KMS-11 (cell line): ENCODE measurements at regions not wholly inside any gene's neighbourhood (a gene's known extent, or its start where the extent isn't known, plus 50 kb on each side); places are given as distances from the start of the nearest gene placed in this dataset.
A peak's percentile ranks its signal among the peaks of the same experiment; 100 is the strongest.

ENCODE experiments used
- H2AFZ ChIP-seq: fragments of 200-600 bp; sonication (generic); 2 replicates; pipeline ENCODE4 v1.6.1; 2016; ENCODE audit warnings: antibody characterized with exemption, mixed run types, low read depth
- H3K27ac ChIP-seq: fragments of 200-600 bp; sonication (generic); 2 replicates; pipeline ENCODE4 v1.6.1; 2016; ENCODE audit warnings: mild to moderate bottlenecking, mixed run types
- H3K27me3 ChIP-seq: fragments of 200-600 bp; sonication (generic); 2 replicates; pipeline ENCODE4 v1.6.1; 2017; ENCODE audit warnings: mild to moderate bottlenecking, low read depth, mixed run types, moderate library complexity; ENCODE audit not compliant: insufficient read depth
- H3K36me3 ChIP-seq: fragments of 200-600 bp; sonication (generic); 2 replicates; pipeline ENCODE4 v1.6.1; 2017; ENCODE audit warnings: mild to moderate bottlenecking, mixed run types; ENCODE audit not compliant: insufficient read depth
- H3K4me1 ChIP-seq: fragments of 200-600 bp; sonication (generic); 2 replicates; pipeline ENCODE4 v1.6.1; 2016; ENCODE audit warnings: mild to moderate bottlenecking, low read depth, mixed run types; ENCODE audit not compliant: poor library complexity, severe bottlenecking
- H3K4me2 ChIP-seq: fragments of 200-600 bp; sonication (generic); 2 replicates; pipeline ENCODE4 v1.7.0; 2016; ENCODE audit warnings: mild to moderate bottlenecking, mixed run types
- H3K4me3 ChIP-seq: fragments of 200-600 bp; sonication (generic); IDR thresholded peaks from 2 replicates; pipeline ENCODE4 v1.6.1; 2017; ENCODE audit warnings: low read depth, low read length, mixed read lengths; ENCODE audit not compliant: insufficient read depth
- H3K79me2 ChIP-seq: fragments of 200-600 bp; sonication (generic); 2 replicates; pipeline ENCODE4 v1.6.1; 2016; ENCODE audit warnings: low read depth, mixed run types; ENCODE audit not compliant: insufficient read depth
- H3K9ac ChIP-seq: fragments of 200-600 bp; sonication (generic); 2 replicates; pipeline ENCODE4 v1.6.1; 2016; ENCODE audit warnings: mild to moderate bottlenecking, mixed run types
- H4K20me1 ChIP-seq: fragments of 200-600 bp; sonication (generic); 2 replicates; pipeline ENCODE4 v1.6.1; 2016; ENCODE audit warnings: mild to moderate bottlenecking, mixed run types; ENCODE audit not compliant: insufficient read depth
- TF ChIP-seq, protein P1 (sequence below): fragments of 200-600 bp; sonication (generic); conservative IDR thresholded peaks from 2 replicates; pipeline ENCODE4 v1.6.1; 2017; ENCODE audit warnings: low read depth, mild to moderate bottlenecking, antibody characterized with exemption, low read length, moderate library complexity, mixed read lengths

DNA sequence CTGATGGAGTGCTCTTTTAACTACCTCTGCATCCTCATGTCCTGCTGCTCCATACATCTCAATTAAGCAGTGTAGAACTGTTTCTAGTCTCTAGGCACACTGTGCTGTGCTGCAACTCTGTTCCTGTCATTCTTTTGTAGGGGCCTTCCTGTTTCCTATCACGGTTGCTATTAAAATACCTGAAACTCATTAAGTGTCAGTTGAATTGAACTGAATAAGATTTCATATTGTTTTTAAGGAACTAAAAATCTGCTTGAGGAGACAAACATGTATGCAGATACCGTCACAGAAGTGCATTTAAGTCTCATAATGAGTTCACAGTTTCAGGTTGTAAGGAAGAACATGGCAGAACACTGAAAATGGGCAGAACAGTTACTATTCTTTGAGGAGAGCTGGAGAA lies 170.1 kb downstream of the LARP7 start:
- H3K4me2 ChIP-seq = no peak overlapping the region
- no peaks in the 10 kb centered on the region for H3K36me3 ChIP-seq
- no peak overlapping the region for H3K9ac ChIP-seq
- no peaks in the 10 kb centered on the region for H4K20me1 ChIP-seq
- no peak overlapping the region for H3K4me3 ChIP-seq
- no peaks in the 10 kb centered on the region for H3K27me3 ChIP-seq
- TF ChIP-seq, protein P1, sequence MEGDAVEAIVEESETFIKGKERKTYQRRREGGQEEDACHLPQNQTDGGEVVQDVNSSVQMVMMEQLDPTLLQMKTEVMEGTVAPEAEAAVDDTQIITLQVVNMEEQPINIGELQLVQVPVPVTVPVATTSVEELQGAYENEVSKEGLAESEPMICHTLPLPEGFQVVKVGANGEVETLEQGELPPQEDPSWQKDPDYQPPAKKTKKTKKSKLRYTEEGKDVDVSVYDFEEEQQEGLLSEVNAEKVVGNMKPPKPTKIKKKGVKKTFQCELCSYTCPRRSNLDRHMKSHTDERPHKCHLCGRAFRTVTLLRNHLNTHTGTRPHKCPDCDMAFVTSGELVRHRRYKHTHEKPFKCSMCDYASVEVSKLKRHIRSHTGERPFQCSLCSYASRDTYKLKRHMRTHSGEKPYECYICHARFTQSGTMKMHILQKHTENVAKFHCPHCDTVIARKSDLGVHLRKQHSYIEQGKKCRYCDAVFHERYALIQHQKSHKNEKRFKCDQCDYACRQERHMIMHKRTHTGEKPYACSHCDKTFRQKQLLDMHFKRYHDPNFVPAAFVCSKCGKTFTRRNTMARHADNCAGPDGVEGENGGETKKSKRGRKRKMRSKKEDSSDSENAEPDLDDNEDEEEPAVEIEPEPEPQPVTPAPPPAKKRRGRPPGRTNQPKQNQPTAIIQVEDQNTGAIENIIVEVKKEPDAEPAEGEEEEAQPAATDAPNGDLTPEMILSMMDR = no peak
- H2AFZ ChIP-seq = no peak overlapping the region
- H3K4me1 ChIP-seq = no peaks in the 10 kb centered on the region
- no peak overlapping the region for H3K27ac ChIP-seq
- no peaks in the 10 kb centered on the region for H3K79me2 ChIP-seq

- H3K27me3 ChIP-seq = no peaks in the 10 kb centered on the region
- H3K4me3 ChIP-seq = no peak overlapping the region
- no peak overlapping the region for H2AFZ ChIP-seq
- H3K4me1 ChIP-seq = no peaks in the 10 kb centered on the region
- H3K9ac ChIP-seq = no peak overlapping the region
- TF ChIP-seq, protein P1 = no peak
- H3K27ac ChIP-seq = no peak overlapping the region
- H3K4me2 ChIP-seq = no peak overlapping the region
- H4K20me1 ChIP-seq = no peaks in the 10 kb centered on the region
- no peaks in the 10 kb centered on the region for H3K79me2 ChIP-seq
- H3K36me3 ChIP-seq = no peaks in the 10 kb centered on the region
Observed at GRCh38 chr4:112808001-112808400, 171.1 kb downstream of the LARP7 start.

- H2AFZ ChIP-seq = peak overlapping the region; percentile 62; the same call in 1 of the 2 replicates
Observed at GRCh38 chr4:112813790-112814189, 176.8 kb downstream of the LARP7 start.

GRCh38 chr4:112817933-112818593 lies 181.1 kb downstream of the LARP7 start:
- no peak overlapping the region for H3K4me3 ChIP-seq
- H3K4me2 ChIP-seq = peak overlapping the region; percentile 22
- no peaks in the 10 kb centered on the region for H4K20me1 ChIP-seq
- H3K36me3 ChIP-seq = no peaks in the 10 kb centered on the region
- H3K4me1 ChIP-seq = peaks cover 16% of the 10 kb centered on the region
- no peaks in the 10 kb centered on the region for H3K79me2 ChIP-seq
- TF ChIP-seq, protein P1 = no peak
- H3K9ac ChIP-seq = peak overlapping the region; percentile 74
- H2AFZ ChIP-seq = peak overlapping the region; percentile 78
- no peaks in the 10 kb centered on the region for H3K27me3 ChIP-seq
- H3K27ac ChIP-seq = no peak overlapping the region

More at GRCh38 chr4:112813790-112814189, 176.8 kb downstream of the LARP7 start:
- no peak overlapping the region for H3K9ac ChIP-seq
- no peaks in the 10 kb centered on the region for H3K27me3 ChIP-seq
- H4K20me1 ChIP-seq = no peaks in the 10 kb centered on the region
- no peaks in the 10 kb centered on the region for H3K36me3 ChIP-seq
- H3K27ac ChIP-seq = peak overlapping the region; percentile 37
- TF ChIP-seq, protein P1 = no peak
- H3K79me2 ChIP-seq = no peaks in the 10 kb centered on the region
- no peak overlapping the region for H3K4me3 ChIP-seq
- 0 out of 2 replicates have a peak overlapping the region, but pooled peaks have one; percentile 8 for H3K4me2 ChIP-seq
- H3K4me1 ChIP-seq = peaks cover 16% of the 10 kb centered on the region
